ENCODE measurements at regions not wholly inside any gene's neighbourhood (a gene's known extent, or its start where the extent isn't known, plus 50 kb on each side); places are given as distances from the start of the nearest gene placed in this dataset.

DNA sequence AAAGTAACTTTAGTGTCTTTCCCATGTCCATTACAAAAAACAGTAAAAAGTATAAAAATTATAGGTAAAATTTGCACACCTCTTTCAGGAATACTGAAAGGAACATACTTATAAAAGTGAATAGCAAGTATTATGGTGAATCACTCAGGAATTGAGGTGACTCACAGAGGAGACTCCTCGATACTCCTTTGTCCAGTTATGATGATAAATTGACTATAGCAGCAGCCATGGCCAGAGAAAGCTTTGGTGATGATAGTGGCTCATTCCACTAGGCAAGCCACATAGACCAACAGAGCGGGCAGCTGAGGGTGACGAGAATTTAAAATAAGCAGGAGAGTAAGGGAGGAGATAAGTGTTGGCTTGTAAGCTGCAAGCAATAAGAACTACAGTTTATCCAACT, 1231.1 kb upstream of the CELF2 start:
- Histone ChIP-seq H3K9me3 (no peaks in the 10 kb centered on the region), H3K4me1 (ENCODE audit: insufficient read depth) (no peaks in the 10 kb centered on the region), H3K36me3 (no peaks in the 10 kb centered on the region), H3K4me3 (no peak overlapping the region), H3K27ac (no peak overlapping the region), H3K27me3 (no peaks in the 10 kb centered on the region)
- DNase-seq: no peak
- 81 to 86% (median 86%) methylated on average over 3 of the region's 3 CpGs for WGBS, 3 donors
- intact Hi-C loops (cut with DNase I): no loop called here
- TF ChIP-seq EP300 (IDR thresholded peaks at IDR 0.05): no peak
- TF ChIP-seq POLR2A (IDR thresholded peaks at IDR 0.05): no peak

GRCh38 chr10:9789996-9790395, 1227.7 kb upstream of the CELF2 start:
- Histone ChIP-seq H3K4me3 (no peak overlapping the region), H3K9me3 (no peaks in the 10 kb centered on the region), H3K36me3 (no peaks in the 10 kb centered on the region), H3K27ac (no peak overlapping the region), H3K27me3 (no peaks in the 10 kb centered on the region), H3K4me1 (ENCODE audit: insufficient read depth) (no peaks in the 10 kb centered on the region)
- no peak for DNase-seq
- WGBS, 3 donors: 70 to 72% (median 72%) methylated on average over 5 of the region's 5 CpGs
- intact Hi-C loops (cut with DNase I): no loop called here
- TF ChIP-seq EP300 (IDR thresholded peaks at IDR 0.05): no peak
- TF ChIP-seq CTCF (IDR thresholded peaks at IDR 0.05): no peak
- no peak for TF ChIP-seq POLR2A (IDR thresholded peaks at IDR 0.05)

GRCh38 chr10:9792181-9792580, 1225.5 kb upstream of the CELF2 start:
- H3K36me3 ChIP-seq: no peaks in the 10 kb centered on the region
- H3K27ac ChIP-seq: no peak overlapping the region
- H3K4me1 ChIP-seq (ENCODE audit: insufficient read depth): no peaks in the 10 kb centered on the region
- no peak for TF ChIP-seq EP300 (IDR thresholded peaks at IDR 0.05)
- TF ChIP-seq CTCF (IDR thresholded peaks at IDR 0.05): no peak
- TF ChIP-seq POLR2A (IDR thresholded peaks at IDR 0.05): no peak
- intact Hi-C loops (cut with DNase I): no loop called here
- H3K27me3 ChIP-seq: no peaks in the 10 kb centered on the region
- no peak overlapping the region for H3K4me3 ChIP-seq
- no peak for DNase-seq
- WGBS, 3 donors: 78 to 80% (median 79%) methylated on average over 3 of the region's 3 CpGs
- no peaks in the 10 kb centered on the region for H3K9me3 ChIP-seq

GRCh38 chr10:9796564-9796963, 1221.1 kb upstream of the CELF2 start:
- intact Hi-C loops (cut with DNase I): no loop called here
- Histone ChIP-seq H3K36me3 (no peaks in the 10 kb centered on the region), H3K4me1 (ENCODE audit: insufficient read depth) (no peaks in the 10 kb centered on the region), H3K27ac (no peak overlapping the region), H3K4me3 (no peak overlapping the region), H3K27me3 (no peaks in the 10 kb centered on the region), H3K9me3 (no peaks in the 10 kb centered on the region)
- WGBS, 3 donors: 48 to 56% (median 55%) methylated on average over 3 of the region's 3 CpGs
- TF ChIP-seq CTCF (IDR thresholded peaks at IDR 0.05) (no peak), POLR2A (IDR thresholded peaks at IDR 0.05) (no peak), EP300 (IDR thresholded peaks at IDR 0.05) (no peak)
- DNase-seq: no peak

DNA sequence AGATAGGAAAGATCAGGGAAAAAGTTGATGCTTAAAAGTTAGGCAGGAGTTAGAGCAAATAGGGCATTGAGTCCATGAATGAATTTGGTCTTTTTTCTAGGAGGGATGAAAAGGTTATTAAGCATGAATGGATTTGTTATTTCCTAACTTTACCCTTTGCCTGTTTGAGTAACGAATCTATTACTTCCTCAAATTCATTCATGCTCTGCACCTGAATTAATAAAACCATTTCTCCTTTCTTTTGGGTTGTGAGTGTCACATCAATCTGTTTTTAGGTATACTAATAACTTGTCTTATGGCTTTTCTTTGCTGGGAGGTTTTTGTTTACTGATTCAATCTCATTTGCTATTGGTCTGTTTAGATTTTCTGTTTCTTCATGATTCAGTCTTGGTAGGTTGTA, 1217.7 kb upstream of the CELF2 start:
- TF ChIP-seq CTCF (IDR thresholded peaks at IDR 0.05): no peak
- no peak for TF ChIP-seq POLR2A (IDR thresholded peaks at IDR 0.05)
- TF ChIP-seq EP300 (IDR thresholded peaks at IDR 0.05): no peak
- intact Hi-C loops (cut with DNase I): no loop called here
- WGBS, 3 donors: 73 to 83% (median 76%) methylated on average over 1 of the region's 1 CpG
- no peaks in the 10 kb centered on the region for H3K27me3 ChIP-seq
- no peak for DNase-seq
- H3K9me3 ChIP-seq: no peaks in the 10 kb centered on the region
- no peaks in the 10 kb centered on the region for H3K36me3 ChIP-seq
- no peak overlapping the region for H3K4me3 ChIP-seq
- H3K4me1 ChIP-seq (ENCODE audit: insufficient read depth): no peaks in the 10 kb centered on the region
- H3K27ac ChIP-seq: no peak overlapping the region
